OCI-LY1 (cell line): ENCODE measurements at regions not wholly inside any gene's neighbourhood (a gene's known extent, or its start where the extent isn't known, plus 50 kb on each side); places are given as distances from the start of the nearest gene placed in this dataset.

Source experiments
- H2AFZ ChIP-seq: fragments of 200-600 bp; sonication (generic), shearing (Covaris generic); 2 replicates; pipeline ENCODE4 v1.6.0; 2014; ENCODE audit warnings: antibody characterized with exemption, mild to moderate bottlenecking, low read length
- H3F3A ChIP-seq: fragments of 200-600 bp; sonication (generic), shearing (Covaris generic); 2 replicates; pipeline ENCODE4 v1.6.0; 2014; ENCODE audit warnings: mild to moderate bottlenecking, antibody characterized with exemption, low read length, moderate library complexity; ENCODE audit not compliant: insufficient read depth
- H3K27ac ChIP-seq: fragments of 200-600 bp; sonication (generic); 2 replicates; pipeline ENCODE4 v1.5.1; 2014; ENCODE audit warnings: low read length, mixed run types, mild to moderate bottlenecking, low read depth; ENCODE audit not compliant: poor library complexity, severe bottlenecking
- H3K27me3 ChIP-seq: fragments of 200-600 bp; sonication (generic); 2 replicates; pipeline ENCODE4 v1.6.0; 2014; ENCODE audit warnings: antibody characterized with exemption, mild to moderate bottlenecking, low read length, moderate library complexity; ENCODE audit not compliant: insufficient read depth
- H3K36me3 ChIP-seq: fragments of 200-600 bp; sonication (generic); 2 replicates; pipeline ENCODE4 v1.6.1; 2014; ENCODE audit warnings: mild to moderate bottlenecking, antibody characterized with exemption, low read length, moderate library complexity, mixed read lengths; ENCODE audit not compliant: insufficient read depth
- H3K4me1 ChIP-seq: fragments of 200-600 bp; sonication (generic); 2 replicates; pipeline ENCODE4 v1.5.1; 2014; ENCODE audit warnings: mild to moderate bottlenecking, low read length, moderate library complexity; ENCODE audit not compliant: insufficient read depth, severe bottlenecking
- H3K4me2 ChIP-seq: fragments of 200-600 bp; sonication (generic), shearing (Covaris generic); 2 replicates; pipeline ENCODE4 v1.6.1; 2014; ENCODE audit warnings: low read length
- H3K4me3 ChIP-seq: fragments of 200-600 bp; sonication (generic); 2 replicates; pipeline ENCODE4 v1.5.1; 2014; ENCODE audit warnings: low read length, low read depth, mild to moderate bottlenecking, mixed read lengths; ENCODE audit not compliant: poor library complexity, severe bottlenecking
- H3K79me2 ChIP-seq: fragments of 200-600 bp; shearing (Covaris generic); 2 replicates; pipeline ENCODE4 v1.6.1; 2016; ENCODE audit warnings: mixed run types, low read length, mixed read lengths; ENCODE audit not compliant: insufficient read depth
- H3K9ac ChIP-seq: fragments of 200-600 bp; sonication (generic), shearing (Covaris generic); 2 replicates; pipeline ENCODE4 v1.6.1; 2014; ENCODE audit warnings: mild to moderate bottlenecking, low read length, mixed read lengths
- H3K9me2 ChIP-seq: fragments of 200-600 bp; sonication (generic), shearing (Covaris generic); 2 replicates; pipeline ENCODE4 v1.6.1; 2014; ENCODE audit warnings: low read depth, mild to moderate bottlenecking, low read length, mixed read lengths
- H3K9me3 ChIP-seq: fragments of 200-600 bp; shearing (Covaris generic); 2 replicates; pipeline ENCODE4 v1.6.1; 2014; ENCODE audit warnings: low read length, mixed read lengths
- H4K20me1 ChIP-seq: fragments of 200-600 bp; sonication (generic), shearing (Covaris generic); 2 replicates; pipeline ENCODE4 v1.6.0; 2016; ENCODE audit warnings: mild to moderate bottlenecking, low read length; ENCODE audit not compliant: insufficient read depth
- EZH2 ChIP-seq: fragments of 200-600 bp; sonication (generic), shearing (Covaris generic); IDR thresholded peaks from 2 replicates; pipeline ENCODE4 v1.8.0; 2017; ENCODE audit warnings: borderline replicate concordance, mixed run types, mild to moderate bottlenecking, antibody characterized with exemption, low read length, moderate library complexity, mixed read lengths
- TF ChIP-seq, protein P1 (sequence below): fragments of 200-600 bp; sonication (generic), shearing (Covaris generic); IDR thresholded peaks from 2 replicates; pipeline ENCODE4 v1.5.1; 2017; ENCODE audit warnings: mild to moderate bottlenecking, antibody characterized with exemption, low read length, moderate library complexity, mixed read lengths

DNA sequence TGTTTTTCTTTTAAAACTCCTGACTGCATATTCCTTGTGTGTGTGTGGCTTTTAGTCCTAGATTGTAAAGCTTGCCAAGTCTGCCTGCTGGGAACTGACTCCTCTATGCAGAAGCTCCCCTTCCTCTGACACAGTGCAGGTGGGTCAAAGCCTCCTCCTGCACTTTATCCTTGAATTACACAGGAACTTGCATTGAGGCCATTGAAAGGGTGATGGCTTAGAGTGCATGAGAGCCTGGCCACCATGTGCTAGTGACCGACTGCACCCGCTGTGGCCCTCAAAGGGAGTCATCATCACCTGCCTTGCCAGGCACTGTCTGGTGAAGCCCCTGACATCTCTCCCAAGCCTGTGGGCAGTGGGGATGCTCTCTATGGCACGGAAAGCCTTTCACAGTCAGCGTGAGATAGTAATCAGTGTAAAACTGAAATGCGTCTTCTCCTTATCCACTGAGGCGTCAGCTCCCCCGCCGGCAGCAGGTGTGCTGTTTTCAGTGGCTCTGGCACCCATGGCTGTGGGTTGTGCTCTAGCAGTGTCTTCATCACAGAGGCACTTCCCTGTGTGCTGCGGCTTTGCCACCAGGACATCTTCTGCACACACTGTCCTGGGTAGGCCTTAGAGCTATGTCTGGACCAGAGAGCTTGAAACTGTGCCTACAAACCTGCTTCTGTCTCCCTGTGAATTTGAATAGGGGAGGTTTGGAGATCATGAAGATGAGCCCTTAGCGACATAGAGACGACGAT, 87.9 kb downstream of the THBS2 start:
- H3K4me1 ChIP-seq: no peaks in the 10 kb centered on the region
- no peak overlapping the region for H2AFZ ChIP-seq
- no peak overlapping the region for H3K4me2 ChIP-seq
- H3K4me3 ChIP-seq: no peak overlapping the region
- no peak overlapping the region for H3K27ac ChIP-seq
- no peaks in the 10 kb centered on the region for H3K9me2 ChIP-seq
- TF ChIP-seq, protein P1, sequence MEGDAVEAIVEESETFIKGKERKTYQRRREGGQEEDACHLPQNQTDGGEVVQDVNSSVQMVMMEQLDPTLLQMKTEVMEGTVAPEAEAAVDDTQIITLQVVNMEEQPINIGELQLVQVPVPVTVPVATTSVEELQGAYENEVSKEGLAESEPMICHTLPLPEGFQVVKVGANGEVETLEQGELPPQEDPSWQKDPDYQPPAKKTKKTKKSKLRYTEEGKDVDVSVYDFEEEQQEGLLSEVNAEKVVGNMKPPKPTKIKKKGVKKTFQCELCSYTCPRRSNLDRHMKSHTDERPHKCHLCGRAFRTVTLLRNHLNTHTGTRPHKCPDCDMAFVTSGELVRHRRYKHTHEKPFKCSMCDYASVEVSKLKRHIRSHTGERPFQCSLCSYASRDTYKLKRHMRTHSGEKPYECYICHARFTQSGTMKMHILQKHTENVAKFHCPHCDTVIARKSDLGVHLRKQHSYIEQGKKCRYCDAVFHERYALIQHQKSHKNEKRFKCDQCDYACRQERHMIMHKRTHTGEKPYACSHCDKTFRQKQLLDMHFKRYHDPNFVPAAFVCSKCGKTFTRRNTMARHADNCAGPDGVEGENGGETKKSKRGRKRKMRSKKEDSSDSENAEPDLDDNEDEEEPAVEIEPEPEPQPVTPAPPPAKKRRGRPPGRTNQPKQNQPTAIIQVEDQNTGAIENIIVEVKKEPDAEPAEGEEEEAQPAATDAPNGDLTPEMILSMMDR: no peak
- TF ChIP-seq EZH2: no peak
- no peaks in the 10 kb centered on the region for H3K36me3 ChIP-seq
- H4K20me1 ChIP-seq: no peaks in the 10 kb centered on the region
- no peaks in the 10 kb centered on the region for H3K79me2 ChIP-seq
- no peaks in the 10 kb centered on the region for H3K9me3 ChIP-seq
- H3F3A ChIP-seq: no peaks in the 10 kb centered on the region
- H3K27me3 ChIP-seq: no peaks in the 10 kb centered on the region; the same call in 1 of the 2 replicates
- no peak overlapping the region for H3K9ac ChIP-seq

DNA sequence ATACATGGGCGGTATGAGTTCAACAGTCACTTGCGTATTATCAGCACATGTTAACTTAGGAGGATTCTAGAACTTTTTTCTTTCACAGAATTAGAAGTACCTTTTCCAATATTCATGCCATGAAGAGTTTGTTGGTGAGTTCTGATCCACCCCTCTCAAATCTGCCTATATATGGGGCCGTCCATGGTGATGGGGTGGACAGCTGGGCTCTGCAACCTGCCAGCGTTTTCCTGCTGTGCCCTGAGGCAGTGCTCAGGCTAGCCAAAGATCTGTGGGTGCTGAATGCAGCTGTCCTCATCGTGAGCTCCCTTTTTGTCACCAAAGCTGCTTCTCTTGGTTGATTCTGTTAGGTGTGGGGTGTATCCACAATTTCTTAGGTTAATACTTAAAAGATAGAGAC, 88.7 kb downstream of the THBS2 start:
- no peaks in the 10 kb centered on the region for H3K36me3 ChIP-seq
- H4K20me1 ChIP-seq: no peaks in the 10 kb centered on the region
- H3K4me3 ChIP-seq: no peak overlapping the region
- H3K27me3 ChIP-seq: no peaks in the 10 kb centered on the region; the same call in 1 of the 2 replicates
- no peaks in the 10 kb centered on the region for H3K4me1 ChIP-seq
- no peaks in the 10 kb centered on the region for H3F3A ChIP-seq
- H3K9ac ChIP-seq: no peak overlapping the region
- no peaks in the 10 kb centered on the region for H3K79me2 ChIP-seq
- H3K4me2 ChIP-seq: no peak overlapping the region
- no peak overlapping the region for H3K27ac ChIP-seq
- TF ChIP-seq, protein P1: no peak
- TF ChIP-seq EZH2: no peak
- H2AFZ ChIP-seq: no peak overlapping the region
- H3K9me3 ChIP-seq: no peaks in the 10 kb centered on the region
- no peaks in the 10 kb centered on the region for H3K9me2 ChIP-seq

DNA sequence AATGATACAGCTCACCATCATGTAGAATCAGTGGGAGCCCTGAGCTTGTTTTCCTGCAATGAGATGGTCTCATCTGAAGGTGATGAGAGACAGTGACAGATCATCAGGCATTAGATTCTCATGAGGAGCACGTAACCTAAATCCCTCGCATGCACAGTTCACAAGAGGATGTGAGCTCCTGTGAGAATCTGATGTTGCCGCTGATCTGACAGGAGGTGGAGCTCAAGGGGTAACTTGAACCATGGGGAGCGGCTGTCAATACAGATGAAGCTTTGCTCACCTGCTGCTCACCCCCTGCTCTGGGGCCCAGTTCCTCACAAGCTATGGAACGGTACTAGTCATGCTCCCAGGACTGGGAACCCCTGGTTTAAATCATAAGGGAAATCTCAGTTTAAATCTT, 89.2 kb downstream of the THBS2 start:
- no peaks in the 10 kb centered on the region for H3K36me3 ChIP-seq
- no peaks in the 10 kb centered on the region for H3K79me2 ChIP-seq
- TF ChIP-seq EZH2: no peak
- TF ChIP-seq, protein P1: no peak
- H2AFZ ChIP-seq: no peak overlapping the region
- no peak overlapping the region for H3K4me2 ChIP-seq
- H3K9ac ChIP-seq: no peak overlapping the region
- H3K9me3 ChIP-seq: no peaks in the 10 kb centered on the region
- H3K4me3 ChIP-seq: no peak overlapping the region
- H4K20me1 ChIP-seq: no peaks in the 10 kb centered on the region
- no peaks in the 10 kb centered on the region; the same call in 1 of the 2 replicates for H3K27me3 ChIP-seq
- H3K4me1 ChIP-seq: no peaks in the 10 kb centered on the region
- H3F3A ChIP-seq: no peaks in the 10 kb centered on the region
- H3K9me2 ChIP-seq: no peaks in the 10 kb centered on the region
- no peak overlapping the region for H3K27ac ChIP-seq
